GM18502 (cell line): ENCODE measurements at regions not wholly inside any gene's neighbourhood (a gene's known extent, or its start where the extent isn't known, plus 50 kb on each side); places are given as distances from the start of the nearest gene placed in this dataset.

Source experiments
- ATAC-seq: cut with Tn5 transposase; IDR thresholded peaks from one replicate; pipeline ENCODE4 v1.9.1; 2021; ENCODE audit warnings: mild to moderate bottlenecking; ENCODE audit not compliant: unreplicated experiment, poor library complexity

GRCh38 chr4:136056748-136057147, 1475.5 kb downstream of the PCDH18 start:
- ATAC-seq, result no peak

- ATAC-seq, result no peak
Observed at GRCh38 chr4:136055360-136055759, 1476.9 kb downstream of the PCDH18 start.

DNA sequence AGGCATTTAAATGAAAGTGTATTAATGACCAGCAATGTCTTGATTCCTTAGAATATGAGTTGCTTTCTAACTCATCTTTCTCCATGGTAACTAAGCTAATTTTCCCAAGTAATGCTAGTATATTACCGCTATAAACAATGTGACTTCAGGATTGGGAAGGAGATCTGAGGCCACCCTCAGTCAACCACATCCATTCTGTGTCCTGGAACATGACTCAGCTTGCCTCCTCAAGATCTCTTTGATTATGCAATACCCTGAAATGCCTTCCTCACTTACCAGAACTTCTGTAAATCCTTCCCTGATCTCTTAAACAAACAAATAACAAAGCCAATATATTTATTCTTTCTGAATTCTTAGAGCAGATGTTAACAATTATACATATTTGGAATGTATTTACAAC, 1495.5 kb downstream of the PCDH18 start:
- no peak for ATAC-seq

- ATAC-seq, result no peak
Observed at GRCh38 chr4:136032391-136032790, 1499.9 kb downstream of the PCDH18 start.

- no peak for ATAC-seq
Observed at GRCh38 chr4:136025540-136025939, 1506.8 kb downstream of the PCDH18 start.

- no peak for ATAC-seq
Observed at GRCh38 chr4:136017556-136017955, 1514.7 kb downstream of the PCDH18 start.

DNA sequence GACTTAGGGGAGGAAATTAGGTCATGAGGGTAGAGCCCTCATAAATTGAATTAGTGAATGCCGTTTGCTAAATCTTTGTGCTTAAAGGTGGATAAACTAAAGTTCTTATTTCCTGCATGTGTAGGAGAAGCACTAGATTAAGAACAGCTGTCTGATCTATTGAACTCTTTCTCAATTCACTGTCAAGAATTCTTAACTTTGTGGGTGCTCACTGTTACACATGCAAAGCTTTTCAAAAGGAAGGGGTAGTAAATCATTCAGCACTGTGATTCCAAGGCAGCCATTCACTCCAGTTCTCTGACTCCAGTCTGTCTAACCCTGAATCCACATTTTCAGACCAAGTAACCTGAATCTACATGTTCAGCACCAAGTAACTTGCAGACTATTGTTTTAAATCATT, 1520.1 kb downstream of the PCDH18 start:
- ATAC-seq, result no peak

- no peak for ATAC-seq
Observed at GRCh38 chr4:136009258-136009832, 1522.9 kb downstream of the PCDH18 start.

GRCh38 chr4:136007991-136008390, 1524.3 kb downstream of the PCDH18 start:
- ATAC-seq, result no peak

GRCh38 chr4:136002316-136002715, 1530.0 kb downstream of the PCDH18 start:
- no peak for ATAC-seq

GRCh38 chr4:136001791-136002190, 1530.5 kb downstream of the PCDH18 start:
- ATAC-seq, result no peak

GRCh38 chr4:136000246-136000645, 1532.0 kb downstream of the PCDH18 start:
- ATAC-seq, result no peak

DNA sequence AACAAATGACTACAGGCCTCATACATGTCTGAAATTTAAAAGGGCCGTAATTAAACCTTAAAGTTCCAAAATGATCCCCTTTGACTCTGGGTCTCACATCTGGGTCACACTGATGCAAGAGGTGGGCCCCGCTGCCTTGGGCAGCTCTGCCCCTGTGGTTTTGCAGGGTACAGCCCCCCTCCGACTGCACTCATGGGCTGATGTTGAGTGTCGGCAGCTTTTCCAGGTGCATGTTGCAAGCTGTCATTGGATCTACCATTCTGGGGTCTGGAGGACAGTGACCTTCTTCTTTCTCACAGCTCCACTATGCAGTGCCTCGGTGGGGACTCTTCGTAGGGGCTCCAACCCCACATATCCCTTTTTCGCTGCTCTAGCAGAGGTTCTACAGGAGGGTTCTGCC, 1537.9 kb downstream of the PCDH18 start:
- ATAC-seq, result no peak

- no peak for ATAC-seq
Observed at GRCh38 chr4:135976860-135977259, 1555.4 kb downstream of the PCDH18 start.

- no peak for ATAC-seq
Observed at GRCh38 chr4:135966936-135967335, 1565.4 kb downstream of the PCDH18 start.

DNA sequence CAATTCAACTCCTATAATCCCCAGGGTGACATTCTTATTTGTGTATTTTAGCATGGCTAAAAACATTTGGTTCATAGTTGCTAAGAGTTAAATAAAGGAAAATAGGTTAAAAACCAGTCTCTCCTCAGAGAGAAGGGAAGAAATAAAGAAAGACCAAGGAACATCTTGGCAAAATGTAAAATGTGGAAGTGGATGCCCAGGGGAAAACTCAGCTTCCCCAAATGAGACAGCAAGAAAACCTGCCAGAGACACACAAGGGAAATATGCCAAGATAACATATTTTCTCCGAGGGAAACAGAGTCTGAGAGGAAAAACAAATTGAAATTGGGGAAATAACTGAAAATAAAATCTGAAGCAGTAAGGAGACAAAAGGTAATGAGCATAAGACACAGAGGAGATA, 1569.3 kb downstream of the PCDH18 start:
- no peak for ATAC-seq

DNA sequence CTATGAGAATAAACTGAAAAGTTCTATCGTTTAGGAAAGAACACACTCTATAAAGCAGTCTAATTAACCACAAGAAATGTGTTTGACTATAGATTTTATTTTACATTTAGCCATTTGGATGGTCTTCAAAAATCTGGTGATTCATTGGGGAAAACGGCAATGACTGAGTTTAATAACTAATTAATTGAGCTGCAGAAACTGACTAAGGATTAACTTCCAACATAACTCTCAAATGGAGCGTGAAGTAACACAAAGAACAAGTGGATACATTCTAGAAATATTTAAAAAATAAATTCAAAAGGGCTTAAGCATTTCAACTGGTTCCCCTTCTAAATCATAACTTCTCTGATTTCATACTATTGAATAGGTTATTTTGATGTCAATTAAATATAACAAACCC, 1582.4 kb downstream of the PCDH18 start:
- no peak for ATAC-seq

GRCh38 chr4:135948797-135949196, 1583.5 kb downstream of the PCDH18 start:
- ATAC-seq, result no peak

DNA sequence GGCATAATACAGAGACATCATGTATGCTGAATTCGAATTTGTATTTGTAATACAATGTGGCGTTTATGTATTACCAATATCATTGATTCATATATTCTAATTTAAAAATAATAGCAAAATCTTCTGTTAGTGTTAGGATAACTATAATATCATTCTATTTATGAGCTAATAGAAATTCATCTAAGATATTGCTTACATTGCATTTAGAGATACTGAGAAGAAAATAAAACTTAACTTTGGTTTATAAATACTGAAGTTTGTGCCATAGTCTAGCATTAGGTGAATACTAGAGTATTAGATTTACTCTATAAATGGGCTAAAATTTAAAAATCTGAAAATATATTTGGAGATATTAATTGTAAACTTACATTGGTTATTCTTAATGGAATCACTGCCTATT, 1590.6 kb downstream of the PCDH18 start:
- ATAC-seq, result no peak

GRCh38 chr4:135934026-135934425, 1598.3 kb downstream of the PCDH18 start:
- ATAC-seq, result no peak

GRCh38 chr4:135927651-135928050, 1604.6 kb downstream of the PCDH18 start:
- ATAC-seq, result no peak

GRCh38 chr4:135921081-135921480, 1611.2 kb downstream of the PCDH18 start:
- ATAC-seq, result no peak

DNA sequence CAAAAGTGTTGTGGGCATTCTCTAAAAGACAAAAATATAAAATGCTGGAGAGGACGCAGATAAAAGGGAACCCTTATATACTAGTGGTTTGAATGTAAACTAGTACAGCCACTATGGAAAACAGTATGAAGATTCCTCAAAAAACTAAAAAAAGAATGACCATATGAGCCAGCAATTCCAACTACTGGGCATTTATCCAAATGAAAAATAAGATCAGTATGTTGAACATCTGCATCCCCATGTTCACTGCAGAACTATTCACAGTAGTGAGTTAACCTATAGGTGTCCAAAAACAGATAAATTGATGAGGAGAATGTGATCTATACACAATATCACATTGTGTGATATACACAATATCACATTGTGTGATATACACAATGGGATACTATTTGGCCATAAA, 1615.3 kb downstream of the PCDH18 start:
- no peak for ATAC-seq
